Esophagus squamous epithelium (tissue), 4 donors: ENCODE measurements at regions not wholly inside any gene's neighbourhood (a gene's known extent, or its start where the extent isn't known, plus 50 kb on each side); places are given as distances from the start of the nearest gene placed in this dataset.

Experiments used
- POLR2A ChIP-seq, 4 donors: fragments of 450-650 bp; IDR thresholded peaks; one replicate each; pipeline ENCODE4 v1.6.1; 2017; ENCODE audit warnings: antibody characterized with exemption in 4 of 4, mild to moderate bottlenecking in 4 of 4, moderate library complexity in 3 of 4
- TF ChIP-seq, protein P1 (sequence below), 6 experiments: fragments of 450-650 bp in 4 of 6; fragments of 200-600 bp in 2 of 6; sonication (generic) in 2 of 6; IDR thresholded peaks; one replicate each; pipeline ENCODE4 v1.5.1; 2016 to 2019; ENCODE audit warnings: antibody characterized with exemption in 6 of 6, mild to moderate bottlenecking in 4 of 6, moderate library complexity in 4 of 6

DNA sequence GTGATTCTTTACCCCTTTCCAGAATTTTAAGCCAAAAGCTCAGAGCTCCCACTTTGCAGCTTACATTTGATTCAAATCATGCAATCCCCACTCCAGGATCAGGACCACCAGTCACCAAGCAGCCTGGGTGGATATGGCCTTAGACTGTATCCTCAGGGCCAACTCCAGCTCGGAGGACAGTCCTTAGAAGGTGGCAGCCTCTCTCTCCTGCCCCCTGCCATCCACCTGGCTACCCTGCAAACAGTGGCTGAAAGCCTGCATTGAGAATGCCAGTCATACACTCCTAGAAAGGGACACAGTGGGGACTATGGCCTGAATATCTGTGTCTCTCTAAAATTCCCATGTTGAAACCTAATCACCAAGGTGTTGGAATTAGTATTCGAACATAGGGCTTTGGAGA is 50.0 kb upstream of the KCNMA1 start:
- no peak for TF ChIP-seq POLR2A (IDR thresholded peaks at IDR 0.05)
- TF ChIP-seq, protein P1, sequence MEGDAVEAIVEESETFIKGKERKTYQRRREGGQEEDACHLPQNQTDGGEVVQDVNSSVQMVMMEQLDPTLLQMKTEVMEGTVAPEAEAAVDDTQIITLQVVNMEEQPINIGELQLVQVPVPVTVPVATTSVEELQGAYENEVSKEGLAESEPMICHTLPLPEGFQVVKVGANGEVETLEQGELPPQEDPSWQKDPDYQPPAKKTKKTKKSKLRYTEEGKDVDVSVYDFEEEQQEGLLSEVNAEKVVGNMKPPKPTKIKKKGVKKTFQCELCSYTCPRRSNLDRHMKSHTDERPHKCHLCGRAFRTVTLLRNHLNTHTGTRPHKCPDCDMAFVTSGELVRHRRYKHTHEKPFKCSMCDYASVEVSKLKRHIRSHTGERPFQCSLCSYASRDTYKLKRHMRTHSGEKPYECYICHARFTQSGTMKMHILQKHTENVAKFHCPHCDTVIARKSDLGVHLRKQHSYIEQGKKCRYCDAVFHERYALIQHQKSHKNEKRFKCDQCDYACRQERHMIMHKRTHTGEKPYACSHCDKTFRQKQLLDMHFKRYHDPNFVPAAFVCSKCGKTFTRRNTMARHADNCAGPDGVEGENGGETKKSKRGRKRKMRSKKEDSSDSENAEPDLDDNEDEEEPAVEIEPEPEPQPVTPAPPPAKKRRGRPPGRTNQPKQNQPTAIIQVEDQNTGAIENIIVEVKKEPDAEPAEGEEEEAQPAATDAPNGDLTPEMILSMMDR (IDR thresholded peaks at IDR 0.05), result no peak
